Mucosa of descending colon (tissue), 3 donors: ENCODE measurements at regions not wholly inside any gene's neighbourhood (a gene's known extent, or its start where the extent isn't known, plus 50 kb on each side); places are given as distances from the start of the nearest gene placed in this dataset.

Experiments
- ATAC-seq: fragments of 200-7000 bp; cut with Tn5 transposase; one replicate; pipeline ENCODE4 v1.9.1; 2020; ENCODE audit warnings: mild to moderate bottlenecking, moderate library complexity
- DNase-seq, 3 donors: peaks; one replicate each; pipeline ENCODE4 v3.0.0-alpha.2; 2020
- H3K36me3 ChIP-seq: fragments of 200-600 bp; one replicate; pipeline ENCODE4 v1.8.0; 2021; ENCODE audit warnings: low read depth, mild to moderate bottlenecking
- H3K4me1 ChIP-seq: fragments of 200-600 bp; one replicate; pipeline ENCODE4 v1.8.0; 2021; ENCODE audit warnings: low read depth, mild to moderate bottlenecking
- H3K4me3 ChIP-seq: fragments of 200-600 bp; one replicate; pipeline ENCODE4 v1.8.0; 2021; ENCODE audit warnings: mild to moderate bottlenecking
- H3K9me3 ChIP-seq: fragments of 200-600 bp; one replicate; pipeline ENCODE4 v1.8.0; 2021; ENCODE audit warnings: mild to moderate bottlenecking
- intact Hi-C, 2 donors: fragments of 100-400 bp; cut with DNase I in 1 of 2; cut with micrococcal nuclease in 1 of 2; formaldehyde crosslinking; loops; one replicate each; pipeline versions ENCODE4 v1.11.0 to v1.11.1; 2022; cut with DNase I, micrococcal nuclease
- TF ChIP-seq, protein P1 (sequence below): fragments of 200-600 bp; IDR thresholded peaks from one replicate; pipeline ENCODE4 v1.8.0; 2022; ENCODE audit warnings: antibody characterized with exemption, mild to moderate bottlenecking
- donor health status: DM: no; HTN: no; CAD: no; lungs with moderate emphysema.
- donor health status: DM: no; HTN: no; CAD: no.
- donor health status: DM: no; HTN: yes; CAD: no.

DNA sequence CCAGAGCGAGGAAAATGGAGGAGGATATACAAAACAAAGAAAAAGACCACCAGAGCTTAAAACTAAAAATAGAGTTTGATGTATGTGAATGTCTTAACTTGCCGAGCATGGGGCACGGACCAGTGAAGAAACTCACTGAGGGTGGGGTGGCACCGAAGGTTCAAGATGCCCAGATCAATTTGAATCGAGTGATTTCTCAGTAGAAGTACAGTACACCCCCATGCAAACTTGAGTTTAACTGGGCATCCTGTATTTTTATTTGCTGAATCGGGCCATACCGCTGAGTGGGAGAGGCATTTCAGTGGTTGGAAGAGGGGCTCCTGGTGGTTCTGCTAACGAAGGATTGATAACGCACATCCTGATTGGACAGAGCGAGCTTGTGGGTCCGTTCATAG, 81.7 kb downstream of the ANKRD60 start:
- ATAC-seq, result no peak
- TF ChIP-seq, protein P1, sequence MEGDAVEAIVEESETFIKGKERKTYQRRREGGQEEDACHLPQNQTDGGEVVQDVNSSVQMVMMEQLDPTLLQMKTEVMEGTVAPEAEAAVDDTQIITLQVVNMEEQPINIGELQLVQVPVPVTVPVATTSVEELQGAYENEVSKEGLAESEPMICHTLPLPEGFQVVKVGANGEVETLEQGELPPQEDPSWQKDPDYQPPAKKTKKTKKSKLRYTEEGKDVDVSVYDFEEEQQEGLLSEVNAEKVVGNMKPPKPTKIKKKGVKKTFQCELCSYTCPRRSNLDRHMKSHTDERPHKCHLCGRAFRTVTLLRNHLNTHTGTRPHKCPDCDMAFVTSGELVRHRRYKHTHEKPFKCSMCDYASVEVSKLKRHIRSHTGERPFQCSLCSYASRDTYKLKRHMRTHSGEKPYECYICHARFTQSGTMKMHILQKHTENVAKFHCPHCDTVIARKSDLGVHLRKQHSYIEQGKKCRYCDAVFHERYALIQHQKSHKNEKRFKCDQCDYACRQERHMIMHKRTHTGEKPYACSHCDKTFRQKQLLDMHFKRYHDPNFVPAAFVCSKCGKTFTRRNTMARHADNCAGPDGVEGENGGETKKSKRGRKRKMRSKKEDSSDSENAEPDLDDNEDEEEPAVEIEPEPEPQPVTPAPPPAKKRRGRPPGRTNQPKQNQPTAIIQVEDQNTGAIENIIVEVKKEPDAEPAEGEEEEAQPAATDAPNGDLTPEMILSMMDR, result no peak
- intact Hi-C loops, result no loop called here
- H3K4me1 ChIP-seq, result no peaks in the 10 kb centered on the region
- H3K9me3 ChIP-seq, result no peaks in the 10 kb centered on the region
- H3K36me3 ChIP-seq, result no peaks in the 10 kb centered on the region
- no peak for DNase-seq
- no peak overlapping the region for H3K4me3 ChIP-seq

DNA sequence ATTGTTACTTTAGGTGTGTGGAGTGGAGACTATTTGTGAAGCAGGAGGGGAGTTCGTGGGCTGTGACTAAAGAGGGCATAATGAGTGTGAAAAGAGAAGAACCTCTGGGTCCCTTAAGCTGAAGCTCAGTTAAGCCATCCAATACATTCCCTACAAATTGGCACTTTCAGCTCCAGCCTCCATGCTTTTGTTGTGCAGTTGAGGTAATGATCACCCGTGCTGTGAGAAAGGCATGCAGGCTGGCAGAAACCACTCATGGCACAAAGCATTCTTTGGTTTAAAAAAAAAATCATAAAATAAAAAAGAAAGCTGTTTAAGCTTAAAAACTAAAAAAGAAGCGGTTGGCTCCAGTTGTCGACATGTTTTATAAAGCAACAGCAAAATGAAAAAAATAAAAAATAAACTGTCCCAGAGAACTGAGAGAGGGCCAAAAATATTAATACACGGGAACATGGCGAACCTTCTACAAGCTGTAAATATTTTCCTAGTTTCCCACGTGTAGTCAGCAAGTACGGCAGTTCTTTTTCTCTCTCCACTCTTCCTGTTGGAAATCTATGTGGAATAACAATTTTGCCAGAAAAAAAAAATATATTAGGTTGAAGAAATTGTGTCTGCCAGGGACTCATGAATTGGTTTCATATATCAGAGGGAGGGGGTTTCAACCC, 82.2 kb downstream of the ANKRD60 start:
- intact Hi-C loops, result no loop called here
- no peaks in the 10 kb centered on the region for H3K9me3 ChIP-seq
- TF ChIP-seq, protein P1, result no peak
- H3K4me3 ChIP-seq, result no peak overlapping the region
- ATAC-seq, result no peak
- H3K36me3 ChIP-seq, result no peaks in the 10 kb centered on the region
- H3K4me1 ChIP-seq, result no peaks in the 10 kb centered on the region
- no peak for DNase-seq

DNA sequence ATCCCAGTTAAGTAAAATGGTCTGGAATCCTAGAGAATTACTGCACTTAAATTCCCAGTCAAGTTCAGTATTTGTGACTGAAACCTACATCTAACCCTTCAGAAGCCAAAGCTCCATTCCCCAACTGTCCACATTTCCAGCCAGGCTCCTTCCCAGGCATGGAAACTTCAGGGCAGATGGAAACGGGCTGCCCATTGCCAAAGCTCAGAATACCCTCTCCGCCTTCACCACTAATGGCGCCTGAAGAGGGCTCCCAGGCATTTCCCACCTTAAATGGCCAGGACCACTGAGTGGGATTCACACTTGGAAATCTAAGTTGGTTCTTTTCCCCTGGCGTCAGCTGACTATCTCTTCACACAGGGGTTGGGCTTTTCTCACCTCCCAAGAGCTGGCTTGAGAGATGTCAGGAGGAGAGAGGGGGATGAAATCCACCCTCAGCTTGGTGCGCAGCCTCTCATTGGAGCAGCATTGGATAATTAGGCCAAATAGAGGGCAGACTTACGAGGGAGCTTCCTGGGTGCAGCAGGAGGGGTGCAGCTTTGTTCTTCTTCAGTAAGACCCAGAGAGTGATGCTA, 82.9 kb downstream of the ANKRD60 start:
- Histone ChIP-seq H3K36me3 (no peaks in the 10 kb centered on the region), H3K9me3 (no peaks in the 10 kb centered on the region), H3K4me3 (no peak overlapping the region), H3K4me1 (no peaks in the 10 kb centered on the region)
- DNase-seq (no peak), ATAC-seq (no peak)
- TF ChIP-seq, protein P1, result no peak
- intact Hi-C loops, result no loop called here

DNA sequence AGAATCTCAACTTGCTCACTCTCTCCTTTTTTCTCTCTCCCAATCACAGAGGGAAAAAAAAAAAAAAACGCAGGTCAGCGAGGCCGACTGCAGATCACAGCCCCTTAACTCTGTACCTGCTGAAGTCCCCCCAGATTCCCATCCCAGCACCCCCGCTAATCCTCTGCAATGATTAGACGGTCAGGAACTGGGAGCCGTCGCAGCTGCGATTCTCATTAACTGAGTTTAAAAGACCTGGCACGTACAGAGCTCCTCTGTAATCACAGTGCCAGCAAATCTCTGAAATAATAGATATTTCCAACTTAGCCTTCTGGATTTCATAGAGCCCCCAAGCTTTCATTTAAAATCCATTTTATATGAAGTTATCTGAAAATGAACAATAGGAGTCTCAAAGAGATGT, 84.4 kb downstream of the ANKRD60 start:
- Histone ChIP-seq H3K36me3 (no peaks in the 10 kb centered on the region), H3K4me3 (no peak overlapping the region), H3K4me1 (no peaks in the 10 kb centered on the region), H3K9me3 (no peaks in the 10 kb centered on the region)
- DNase-seq (no peak), ATAC-seq (no peak)
- intact Hi-C loops, result no loop called here
- TF ChIP-seq, protein P1, result no peak

DNA sequence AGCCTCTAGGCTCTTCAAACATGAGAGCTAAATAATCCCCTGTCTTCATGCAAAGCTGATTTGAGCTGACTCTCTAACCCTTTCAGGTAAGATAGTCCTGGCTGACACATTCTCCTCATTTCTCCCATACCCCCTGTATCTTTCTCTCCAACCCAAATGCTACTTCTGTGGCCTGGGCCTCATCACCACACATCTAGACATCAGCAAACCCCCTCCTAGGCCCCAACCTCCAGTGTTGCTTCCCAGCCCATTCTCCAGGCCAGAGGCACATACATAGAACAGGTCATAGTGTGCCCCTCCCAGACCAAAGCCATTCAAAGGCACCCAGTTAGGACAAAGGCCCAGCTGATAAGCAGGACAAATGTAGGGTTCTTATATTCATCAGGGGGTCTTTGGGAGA, 84.9 kb downstream of the ANKRD60 start:
- intact Hi-C loops, result no loop called here
- H3K4me3 ChIP-seq, result no peak overlapping the region
- H3K4me1 ChIP-seq, result no peaks in the 10 kb centered on the region
- H3K9me3 ChIP-seq, result no peaks in the 10 kb centered on the region
- TF ChIP-seq, protein P1, result no peak
- no peak for ATAC-seq
- DNase-seq, result no peak
- H3K36me3 ChIP-seq, result no peaks in the 10 kb centered on the region

DNA sequence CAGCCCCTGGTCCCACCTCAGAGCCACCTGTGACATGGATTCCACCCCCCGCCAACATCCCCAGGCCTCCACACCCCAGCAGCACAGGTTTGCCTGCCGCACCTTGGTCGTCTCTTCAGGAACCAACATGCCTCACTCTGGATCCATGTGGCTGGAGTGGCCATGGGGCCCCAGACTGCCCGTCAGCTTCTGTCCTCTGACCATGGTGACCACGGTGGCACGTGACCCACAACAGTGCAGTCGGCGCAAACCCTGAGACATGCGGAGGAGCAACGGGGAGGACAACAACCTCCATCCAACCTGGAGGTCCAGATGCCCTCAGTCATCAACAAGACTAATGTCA, 85.6 kb downstream of the ANKRD60 start:
- H3K9me3 ChIP-seq, result no peaks in the 10 kb centered on the region
- intact Hi-C loops, result no loop called here
- DNase-seq (no peak), ATAC-seq (no peak)
- no peaks in the 10 kb centered on the region for H3K4me1 ChIP-seq
- H3K4me3 ChIP-seq, result no peak overlapping the region
- TF ChIP-seq, protein P1, result no peak
- H3K36me3 ChIP-seq, result no peaks in the 10 kb centered on the region
